PC-9 (cell line): ENCODE measurements at regions not wholly inside any gene's neighbourhood (a gene's known extent, or its start where the extent isn't known, plus 50 kb on each side); places are given as distances from the start of the nearest gene placed in this dataset.

Source experiments
- EZH2 ChIP-seq: fragments of 200-600 bp; sonication (generic); IDR thresholded peaks from 2 replicates; pipeline ENCODE4 v1.8.0; 2017; ENCODE audit warnings: antibody characterized with exemption, low read depth
- TF ChIP-seq, protein P1 (sequence below): fragments of 200-600 bp; sonication (generic); conservative IDR thresholded peaks from 2 replicates; pipeline ENCODE4 v1.6.1; 2017; ENCODE audit warnings: mixed run types, antibody characterized with exemption, mild to moderate bottlenecking, moderate library complexity

DNA sequence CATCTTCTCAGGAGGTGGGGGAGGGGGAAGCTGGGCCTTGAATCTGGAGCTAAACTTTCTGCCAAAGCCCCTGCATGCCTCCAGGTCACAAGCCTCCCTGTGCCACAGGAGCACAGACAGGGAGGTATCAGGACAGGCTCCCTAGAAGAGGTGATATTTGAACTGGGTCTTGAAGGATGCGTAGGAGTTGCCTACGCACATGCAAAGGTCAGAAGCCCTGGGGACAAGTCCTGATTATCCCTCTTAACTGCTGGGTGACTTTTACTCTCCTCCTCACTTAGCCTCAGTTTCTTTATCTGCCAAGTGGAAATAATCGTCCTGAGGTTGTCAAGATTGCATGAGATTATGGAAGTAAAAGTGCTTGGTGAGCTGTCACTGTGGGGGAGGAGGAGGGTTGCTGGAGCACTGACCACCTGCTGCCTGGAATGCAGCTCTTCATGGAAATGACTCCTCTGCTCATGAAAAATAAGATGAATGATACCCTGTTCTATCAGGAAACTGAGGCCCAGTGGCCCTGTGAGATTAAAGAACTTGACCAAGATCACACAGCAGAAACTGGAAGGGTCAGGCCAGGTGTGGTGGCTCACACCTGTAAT lies 50.6 kb upstream of the LAPTM5 start:
- TF ChIP-seq, protein P1, sequence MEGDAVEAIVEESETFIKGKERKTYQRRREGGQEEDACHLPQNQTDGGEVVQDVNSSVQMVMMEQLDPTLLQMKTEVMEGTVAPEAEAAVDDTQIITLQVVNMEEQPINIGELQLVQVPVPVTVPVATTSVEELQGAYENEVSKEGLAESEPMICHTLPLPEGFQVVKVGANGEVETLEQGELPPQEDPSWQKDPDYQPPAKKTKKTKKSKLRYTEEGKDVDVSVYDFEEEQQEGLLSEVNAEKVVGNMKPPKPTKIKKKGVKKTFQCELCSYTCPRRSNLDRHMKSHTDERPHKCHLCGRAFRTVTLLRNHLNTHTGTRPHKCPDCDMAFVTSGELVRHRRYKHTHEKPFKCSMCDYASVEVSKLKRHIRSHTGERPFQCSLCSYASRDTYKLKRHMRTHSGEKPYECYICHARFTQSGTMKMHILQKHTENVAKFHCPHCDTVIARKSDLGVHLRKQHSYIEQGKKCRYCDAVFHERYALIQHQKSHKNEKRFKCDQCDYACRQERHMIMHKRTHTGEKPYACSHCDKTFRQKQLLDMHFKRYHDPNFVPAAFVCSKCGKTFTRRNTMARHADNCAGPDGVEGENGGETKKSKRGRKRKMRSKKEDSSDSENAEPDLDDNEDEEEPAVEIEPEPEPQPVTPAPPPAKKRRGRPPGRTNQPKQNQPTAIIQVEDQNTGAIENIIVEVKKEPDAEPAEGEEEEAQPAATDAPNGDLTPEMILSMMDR: no peak
- no peak for TF ChIP-seq EZH2
